ENCODE measurements at regions not wholly inside any gene's neighbourhood (a gene's known extent, or its start where the extent isn't known, plus 50 kb on each side); places are given as distances from the start of the nearest gene placed in this dataset.

- TF ChIP-seq CTCF (IDR thresholded peaks at IDR 0.05) (no peak), POLR2A (IDR thresholded peaks at IDR 0.05) (no peak), POLR2AphosphoS5 (IDR thresholded peaks at IDR 0.05) (no peak), EP300 (IDR thresholded peaks at IDR 0.05) (no peak)
These were observed 200.6 kb downstream of the RND3 start for GRCh38 chr2:150286730-150287362.

Measured in suprapubic skin (tissue), 4 donors.